ENCODE measurements at regions not wholly inside any gene's neighbourhood (a gene's known extent, or its start where the extent isn't known, plus 50 kb on each side); places are given as distances from the start of the nearest gene placed in this dataset.

DNA sequence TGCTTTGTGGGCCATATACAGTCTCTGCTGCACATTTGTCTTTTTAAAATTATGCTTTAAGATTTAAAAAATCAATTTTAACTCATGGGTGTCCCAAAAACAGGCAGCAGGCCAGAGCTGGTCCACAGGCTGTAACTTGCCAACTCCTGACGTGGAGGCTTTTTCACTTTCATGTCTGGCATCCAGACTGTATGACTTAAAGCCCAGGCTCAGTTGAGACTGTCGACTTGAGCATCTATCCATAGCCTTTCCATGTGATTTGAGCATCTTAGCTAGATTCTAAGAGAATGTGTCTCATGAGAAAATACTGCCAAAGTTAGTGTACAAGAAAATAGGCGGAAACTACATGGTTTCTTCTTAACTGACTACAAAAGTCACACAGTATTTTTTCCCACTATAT lies 559.0 kb upstream of the TUSC1 start:
- Histone ChIP-seq H3K4me2 (no peak overlapping the region), H3K9me2 (no peaks in the 10 kb centered on the region), H4K20me1 (ENCODE audit: insufficient read depth) (no peaks in the 10 kb centered on the region), H3F3A (replicated peaks; ENCODE audit: insufficient read depth) (no peaks in the 10 kb centered on the region), H3K4me1 (ENCODE audit: control insufficient read depth in 1 of 2, insufficient read depth in 2 of 2, low read depth in 1 of 2, low read length in 1 of 2) (no peaks in the 10 kb centered on the region; a peak in 1 of 4 replicates), H3K36me3 (replicated peaks in 1 of 2; ENCODE audit: control insufficient read depth in 1 of 2, insufficient read depth in 2 of 2, low read length in 1 of 2) (no peaks in the 10 kb centered on the region), H3K27ac (ENCODE audit: low read depth in 2 of 2, low read length in 1 of 2) (no peak overlapping the region), H3K4me3 (ENCODE audit: low read depth in 2 of 2, low read length in 1 of 2) (no peak overlapping the region), H2AFZ (ENCODE audit: low read depth) (no peak overlapping the region), H3K9ac (no peak overlapping the region), H3K9me3 (no peaks in the 10 kb centered on the region), H3K79me2 (ENCODE audit: insufficient read depth) (no peaks in the 10 kb centered on the region), H3K27me3 (ENCODE audit: insufficient read depth) (no peaks in the 10 kb centered on the region)
- TF ChIP-seq JUND (IDR thresholded peaks at IDR 0.05): no peak
- TF ChIP-seq, protein P1, sequence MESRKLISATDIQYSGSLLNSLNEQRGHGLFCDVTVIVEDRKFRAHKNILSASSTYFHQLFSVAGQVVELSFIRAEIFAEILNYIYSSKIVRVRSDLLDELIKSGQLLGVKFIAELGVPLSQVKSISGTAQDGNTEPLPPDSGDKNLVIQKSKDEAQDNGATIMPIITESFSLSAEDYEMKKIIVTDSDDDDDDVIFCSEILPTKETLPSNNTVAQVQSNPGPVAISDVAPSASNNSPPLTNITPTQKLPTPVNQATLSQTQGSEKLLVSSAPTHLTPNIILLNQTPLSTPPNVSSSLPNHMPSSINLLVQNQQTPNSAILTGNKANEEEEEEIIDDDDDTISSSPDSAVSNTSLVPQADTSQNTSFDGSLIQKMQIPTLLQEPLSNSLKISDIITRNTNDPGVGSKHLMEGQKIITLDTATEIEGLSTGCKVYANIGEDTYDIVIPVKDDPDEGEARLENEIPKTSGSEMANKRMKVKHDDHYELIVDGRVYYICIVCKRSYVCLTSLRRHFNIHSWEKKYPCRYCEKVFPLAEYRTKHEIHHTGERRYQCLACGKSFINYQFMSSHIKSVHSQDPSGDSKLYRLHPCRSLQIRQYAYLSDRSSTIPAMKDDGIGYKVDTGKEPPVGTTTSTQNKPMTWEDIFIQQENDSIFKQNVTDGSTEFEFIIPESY (IDR thresholded peaks at IDR 0.05; ENCODE audit: borderline replicate concordance, low read depth): no peak
- no peak for TF ChIP-seq RFX5 (IDR thresholded peaks at IDR 0.05; ENCODE audit: low read length)
- no peak for TF ChIP-seq FOXJ3 (CRISPR knock-in tag; IDR thresholded peaks at IDR 0.05)
- no peak for TF ChIP-seq RAD21 (IDR thresholded peaks at IDR 0.05; ENCODE audit: low read length)
- no peak for TF ChIP-seq TEAD4 (IDR thresholded peaks at IDR 0.05; ENCODE audit: borderline replicate concordance, insufficient read depth)
- TF ChIP-seq TCF12 (IDR thresholded peaks at IDR 0.05): no peak
- no peak for TF ChIP-seq ELF1 (IDR thresholded peaks at IDR 0.05)
- TF ChIP-seq POLR2AphosphoS5 (IDR thresholded peaks at IDR 0.05; ENCODE audit: low read depth, low read length): no peak
- TF ChIP-seq FOXM1 (IDR thresholded peaks at IDR 0.05; ENCODE audit: low read depth): no peak
- TF ChIP-seq, protein P2, sequence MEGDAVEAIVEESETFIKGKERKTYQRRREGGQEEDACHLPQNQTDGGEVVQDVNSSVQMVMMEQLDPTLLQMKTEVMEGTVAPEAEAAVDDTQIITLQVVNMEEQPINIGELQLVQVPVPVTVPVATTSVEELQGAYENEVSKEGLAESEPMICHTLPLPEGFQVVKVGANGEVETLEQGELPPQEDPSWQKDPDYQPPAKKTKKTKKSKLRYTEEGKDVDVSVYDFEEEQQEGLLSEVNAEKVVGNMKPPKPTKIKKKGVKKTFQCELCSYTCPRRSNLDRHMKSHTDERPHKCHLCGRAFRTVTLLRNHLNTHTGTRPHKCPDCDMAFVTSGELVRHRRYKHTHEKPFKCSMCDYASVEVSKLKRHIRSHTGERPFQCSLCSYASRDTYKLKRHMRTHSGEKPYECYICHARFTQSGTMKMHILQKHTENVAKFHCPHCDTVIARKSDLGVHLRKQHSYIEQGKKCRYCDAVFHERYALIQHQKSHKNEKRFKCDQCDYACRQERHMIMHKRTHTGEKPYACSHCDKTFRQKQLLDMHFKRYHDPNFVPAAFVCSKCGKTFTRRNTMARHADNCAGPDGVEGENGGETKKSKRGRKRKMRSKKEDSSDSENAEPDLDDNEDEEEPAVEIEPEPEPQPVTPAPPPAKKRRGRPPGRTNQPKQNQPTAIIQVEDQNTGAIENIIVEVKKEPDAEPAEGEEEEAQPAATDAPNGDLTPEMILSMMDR (IDR thresholded peaks at IDR 0.05): no peak
- TF ChIP-seq, protein P3, sequence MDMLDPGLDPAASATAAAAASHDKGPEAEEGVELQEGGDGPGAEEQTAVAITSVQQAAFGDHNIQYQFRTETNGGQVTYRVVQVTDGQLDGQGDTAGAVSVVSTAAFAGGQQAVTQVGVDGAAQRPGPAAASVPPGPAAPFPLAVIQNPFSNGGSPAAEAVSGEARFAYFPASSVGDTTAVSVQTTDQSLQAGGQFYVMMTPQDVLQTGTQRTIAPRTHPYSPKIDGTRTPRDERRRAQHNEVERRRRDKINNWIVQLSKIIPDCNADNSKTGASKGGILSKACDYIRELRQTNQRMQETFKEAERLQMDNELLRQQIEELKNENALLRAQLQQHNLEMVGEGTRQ (IDR thresholded peaks at IDR 0.05; ENCODE audit: borderline replicate concordance, low read depth, low read length): no peak
- TF ChIP-seq, protein P4, sequence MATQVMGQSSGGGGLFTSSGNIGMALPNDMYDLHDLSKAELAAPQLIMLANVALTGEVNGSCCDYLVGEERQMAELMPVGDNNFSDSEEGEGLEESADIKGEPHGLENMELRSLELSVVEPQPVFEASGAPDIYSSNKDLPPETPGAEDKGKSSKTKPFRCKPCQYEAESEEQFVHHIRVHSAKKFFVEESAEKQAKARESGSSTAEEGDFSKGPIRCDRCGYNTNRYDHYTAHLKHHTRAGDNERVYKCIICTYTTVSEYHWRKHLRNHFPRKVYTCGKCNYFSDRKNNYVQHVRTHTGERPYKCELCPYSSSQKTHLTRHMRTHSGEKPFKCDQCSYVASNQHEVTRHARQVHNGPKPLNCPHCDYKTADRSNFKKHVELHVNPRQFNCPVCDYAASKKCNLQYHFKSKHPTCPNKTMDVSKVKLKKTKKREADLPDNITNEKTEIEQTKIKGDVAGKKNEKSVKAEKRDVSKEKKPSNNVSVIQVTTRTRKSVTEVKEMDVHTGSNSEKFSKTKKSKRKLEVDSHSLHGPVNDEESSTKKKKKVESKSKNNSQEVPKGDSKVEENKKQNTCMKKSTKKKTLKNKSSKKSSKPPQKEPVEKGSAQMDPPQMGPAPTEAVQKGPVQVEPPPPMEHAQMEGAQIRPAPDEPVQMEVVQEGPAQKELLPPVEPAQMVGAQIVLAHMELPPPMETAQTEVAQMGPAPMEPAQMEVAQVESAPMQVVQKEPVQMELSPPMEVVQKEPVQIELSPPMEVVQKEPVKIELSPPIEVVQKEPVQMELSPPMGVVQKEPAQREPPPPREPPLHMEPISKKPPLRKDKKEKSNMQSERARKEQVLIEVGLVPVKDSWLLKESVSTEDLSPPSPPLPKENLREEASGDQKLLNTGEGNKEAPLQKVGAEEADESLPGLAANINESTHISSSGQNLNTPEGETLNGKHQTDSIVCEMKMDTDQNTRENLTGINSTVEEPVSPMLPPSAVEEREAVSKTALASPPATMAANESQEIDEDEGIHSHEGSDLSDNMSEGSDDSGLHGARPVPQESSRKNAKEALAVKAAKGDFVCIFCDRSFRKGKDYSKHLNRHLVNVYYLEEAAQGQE (IDR thresholded peaks at IDR 0.05; ENCODE audit: low read depth, low read length): no peak
- POLR2A ChIA-PET: no interaction called here
- WGBS (ENCODE audit: low lambda C conversion rate): 60% methylated on average over 3 of the region's 3 CpGs
- DNase-seq: no peak
- CTCF ChIA-PET: no interaction called here

Data from SK-N-SH (cell line).